OCI-LY1 (cell line): ENCODE measurements at regions not wholly inside any gene's neighbourhood (a gene's known extent, or its start where the extent isn't known, plus 50 kb on each side); places are given as distances from the start of the nearest gene placed in this dataset.

Experiments used
- EZH2 ChIP-seq: fragments of 200-600 bp; sonication (generic), shearing (Covaris generic); IDR thresholded peaks from 2 replicates; pipeline ENCODE4 v1.8.0; 2017; ENCODE audit warnings: borderline replicate concordance, mixed run types, mild to moderate bottlenecking, antibody characterized with exemption, low read length, moderate library complexity, mixed read lengths
- TF ChIP-seq, protein P1 (sequence below): fragments of 200-600 bp; sonication (generic), shearing (Covaris generic); IDR thresholded peaks from 2 replicates; pipeline ENCODE4 v1.5.1; 2017; ENCODE audit warnings: mild to moderate bottlenecking, antibody characterized with exemption, low read length, moderate library complexity, mixed read lengths

DNA sequence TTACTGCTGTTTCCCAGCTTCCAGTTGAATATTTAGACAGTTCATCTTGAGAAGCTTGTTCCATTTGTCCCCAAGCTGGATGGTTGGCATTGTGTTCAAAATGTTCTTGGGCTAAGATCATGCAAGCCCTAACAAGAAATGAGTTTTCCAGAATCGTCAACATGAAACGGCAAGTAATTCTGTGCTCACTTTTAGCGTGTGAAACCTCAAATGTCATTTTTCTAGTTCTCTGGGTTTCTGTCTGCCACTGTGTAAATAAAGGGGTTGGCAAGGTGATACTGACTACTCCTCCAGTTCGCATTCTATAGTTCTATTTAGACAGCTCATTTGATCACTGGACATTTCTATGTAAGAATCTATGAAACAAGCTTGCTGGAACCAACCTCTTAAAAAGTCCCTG, 194.0 kb downstream of the AHR start:
- TF ChIP-seq, protein P1, sequence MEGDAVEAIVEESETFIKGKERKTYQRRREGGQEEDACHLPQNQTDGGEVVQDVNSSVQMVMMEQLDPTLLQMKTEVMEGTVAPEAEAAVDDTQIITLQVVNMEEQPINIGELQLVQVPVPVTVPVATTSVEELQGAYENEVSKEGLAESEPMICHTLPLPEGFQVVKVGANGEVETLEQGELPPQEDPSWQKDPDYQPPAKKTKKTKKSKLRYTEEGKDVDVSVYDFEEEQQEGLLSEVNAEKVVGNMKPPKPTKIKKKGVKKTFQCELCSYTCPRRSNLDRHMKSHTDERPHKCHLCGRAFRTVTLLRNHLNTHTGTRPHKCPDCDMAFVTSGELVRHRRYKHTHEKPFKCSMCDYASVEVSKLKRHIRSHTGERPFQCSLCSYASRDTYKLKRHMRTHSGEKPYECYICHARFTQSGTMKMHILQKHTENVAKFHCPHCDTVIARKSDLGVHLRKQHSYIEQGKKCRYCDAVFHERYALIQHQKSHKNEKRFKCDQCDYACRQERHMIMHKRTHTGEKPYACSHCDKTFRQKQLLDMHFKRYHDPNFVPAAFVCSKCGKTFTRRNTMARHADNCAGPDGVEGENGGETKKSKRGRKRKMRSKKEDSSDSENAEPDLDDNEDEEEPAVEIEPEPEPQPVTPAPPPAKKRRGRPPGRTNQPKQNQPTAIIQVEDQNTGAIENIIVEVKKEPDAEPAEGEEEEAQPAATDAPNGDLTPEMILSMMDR, result no peak
- TF ChIP-seq EZH2, result no peak
